A549 (cell line): ENCODE measurements at regions not wholly inside any gene's neighbourhood (a gene's known extent, or its start where the extent isn't known, plus 50 kb on each side); places are given as distances from the start of the nearest gene placed in this dataset.

Experiments used
- ATAC-seq, 2 experiments: fragments of 200-7000 bp in 1 of 2; fragments of >200 bp in 1 of 2; cut with Nextera tagmentation in 1 of 2; cut with Tn5 transposase in 1 of 2; 3 replicates each; pipeline versions ENCODE4 v1.8.0 to v1.9.1; 2018 to 2020; ENCODE audit warnings: mild to moderate bottlenecking in 1 of 2, moderate library complexity in 1 of 2
- CTCF ChIA-PET: fragments of 300-600 bp; sonication (Branson Sonifier 250); formaldehyde crosslinking; extraction: SDS; loops from one replicate; lab custom pipeline; 2021; ENCODE audit warnings: antibody characterized with exemption, inconsistent platforms; lab: Yijun Ruan, JAX
- POLR2A ChIA-PET: fragments of 350-600 bp; formaldehyde crosslinking; extraction: SDS; loops from one replicate; lab custom pipeline; 2021; ENCODE audit warnings: antibody characterized with exemption, inconsistent platforms; lab: Yijun Ruan, JAX
- DNase-seq, 2 experiments: peaks; one replicate each; pipeline versions ENCODE4 v3.0.0 to v3.0.0-alpha.2; 2011 to 2016; ENCODE audit warnings: low read depth in 1 of 2, low spot score in 1 of 2
- FAIRE-seq: peaks from 2 replicates; lab custom pipeline; 2011; peaks lifted over from hg19 to GRCh38; lab: Jason Lieb, UNC
- H3K27ac ChIP-seq, 2 experiments: fragments of >200 bp; sonication (Bioruptor Twin); formaldehyde crosslinking; 3 replicates each; pipeline ENCODE4 v1.5.1; 2016 to 2017
- H3K4me1 ChIP-seq: fragments of >200 bp; sonication (Bioruptor Twin); formaldehyde crosslinking; 3 replicates; pipeline ENCODE4 v1.6.1; 2016
- H3K4me2 ChIP-seq: fragments of >200 bp; sonication (Bioruptor Twin); formaldehyde crosslinking; 3 replicates; pipeline ENCODE4 v1.6.1; 2016
- H3K4me3 ChIP-seq: fragments of >200 bp; sonication (Bioruptor Twin); formaldehyde crosslinking; 3 replicates; pipeline ENCODE4 v1.5.1; 2016
- H3K9me3 ChIP-seq: fragments of >200 bp; sonication (Bioruptor Twin); formaldehyde crosslinking; 3 replicates; pipeline ENCODE4 v1.6.1; 2016
- BHLHE40 ChIP-seq: IDR thresholded peaks from 2 replicates; pipeline ENCODE4 v1.6.1; 2012; ENCODE audit warnings: low read depth, low read length, inconsistent platforms
- CHD2 ChIP-seq: fragments of 150-350 bp; IDR thresholded peaks from 2 replicates; pipeline ENCODE4 v1.6.1; 2014; ENCODE audit warnings: low read length; ENCODE audit not compliant: partially characterized antibody
- CTCF ChIP-seq: fragments of >200 bp; sonication (Bioruptor Twin); formaldehyde crosslinking; IDR thresholded peaks from 3 replicates; pipeline ENCODE4 v1.5.1; 2016
- EHMT2 ChIP-seq: fragments of 200-600 bp; sonication (generic); IDR thresholded peaks from 2 replicates; pipeline ENCODE4 v1.6.1; 2016; ENCODE audit warnings: antibody characterized with exemption, low read depth, mild to moderate bottlenecking, moderate library complexity
- ESRRA ChIP-seq: fragments of 150-350 bp; IDR thresholded peaks from 2 replicates; pipeline ENCODE4 v1.6.1; 2014; ENCODE audit warnings: mild to moderate bottlenecking, low read length, borderline replicate concordance
- FOSL2 ChIP-seq, 2 experiments: fragments of 450-650 bp in 1 of 2; fragments of >200 bp in 1 of 2; sonication (Bioruptor Twin) in 1 of 2; formaldehyde crosslinking; IDR thresholded peaks; 2 replicates each; pipeline versions ENCODE4 v1.5.0 to v1.6.1; 2016 to 2020; ENCODE audit warnings: mild to moderate bottlenecking in 1 of 2, moderate library complexity in 1 of 2
- HDAC2 ChIP-seq: fragments of 200-600 bp; sonication (generic); IDR thresholded peaks from 2 replicates; pipeline ENCODE4 v1.6.1; 2016
- HMGXB4 ChIP-seq: fragments of 250-450 bp; sonication (Bioruptor Pico); IDR thresholded peaks from 2 replicates; pipeline ENCODE4 v1.5.0; 2021; ENCODE audit warnings: mild to moderate bottlenecking, moderate library complexity, borderline replicate concordance
- HOXB13 ChIP-seq: fragments of 250-450 bp; sonication (Bioruptor Pico); IDR thresholded peaks from 2 replicates; pipeline ENCODE4 v1.5.0; 2020; ENCODE audit warnings: low read depth, mild to moderate bottlenecking, moderate library complexity
- HOXB5 ChIP-seq: fragments of 250-450 bp; sonication (Bioruptor Pico); IDR thresholded peaks from 2 replicates; pipeline ENCODE4 v1.5.0; 2020; ENCODE audit warnings: mild to moderate bottlenecking, moderate library complexity
- KDM1A ChIP-seq: fragments of 200-600 bp; sonication (generic); IDR thresholded peaks from 2 replicates; pipeline ENCODE4 v1.6.1; 2016; ENCODE audit warnings: low read depth, mild to moderate bottlenecking
- MAFK ChIP-seq: fragments of 450-650 bp; IDR thresholded peaks from 2 replicates; pipeline ENCODE4 v1.6.1; 2014; ENCODE audit not compliant: partially characterized antibody
- MAX ChIP-seq: IDR thresholded peaks from 2 replicates; pipeline ENCODE4 v1.6.1; 2012
- MAZ ChIP-seq: fragments of 150-350 bp; IDR thresholded peaks from 2 replicates; pipeline ENCODE4 v1.6.1; 2014; ENCODE audit warnings: antibody characterized with exemption, low read depth, low read length, borderline replicate concordance
- RAD21 ChIP-seq, 2 experiments: fragments of >200 bp in 1 of 2; sonication (Bioruptor Twin) in 1 of 2; formaldehyde crosslinking in 1 of 2; IDR thresholded peaks in 1 of 2; conservative IDR thresholded peaks in 1 of 2; 2 replicates in 1 of 2; 3 replicates in 1 of 2; pipeline ENCODE4 v1.6.1; 2012 to 2018; ENCODE audit warnings: inconsistent platforms in 1 of 2
- RFX5 ChIP-seq: fragments of 450-650 bp; IDR thresholded peaks from 2 replicates; pipeline ENCODE4 v1.7.1; 2014; ENCODE audit warnings: antibody characterized with exemption, mild to moderate bottlenecking, moderate library complexity
- SMC3 ChIP-seq: fragments of >200 bp; sonication (Bioruptor Twin); formaldehyde crosslinking; IDR thresholded peaks from 3 replicates; pipeline ENCODE4 v1.6.1; 2018; ENCODE audit warnings: inconsistent platforms
- TFCP2L1 ChIP-seq: fragments of 250-450 bp; sonication (Bioruptor Pico); IDR thresholded peaks from 2 replicates; pipeline ENCODE4 v1.5.0; 2021; ENCODE audit warnings: mild to moderate bottlenecking
- TP53 ChIP-seq: fragments of 250-450 bp; sonication (Bioruptor Pico); IDR thresholded peaks from 2 replicates; pipeline ENCODE4 v1.5.0; 2021; ENCODE audit warnings: mild to moderate bottlenecking, moderate library complexity
- USF2 ChIP-seq: fragments of 450-650 bp; IDR thresholded peaks from 2 replicates; pipeline ENCODE4 v1.6.1; 2014; ENCODE audit warnings: antibody characterized with exemption
- ZC3H11A ChIP-seq: fragments of 450-650 bp; IDR thresholded peaks from 2 replicates; pipeline ENCODE4 v1.6.1; 2014; ENCODE audit warnings: antibody characterized with exemption, mild to moderate bottlenecking
- ZSCAN20 ChIP-seq: fragments of 250-450 bp; sonication (Bioruptor Pico); IDR thresholded peaks from 2 replicates; pipeline ENCODE4 v1.8.0; 2022; ENCODE audit warnings: mild to moderate bottlenecking, moderate library complexity
- WGBS: methylation state at CpG from one replicate; pipeline ENCODE4 v1.1.6; 2017; ENCODE audit errors: missing lambda C conversion rate; 5-methylcytosine and 5-hydroxymethylcytosine counted together

DNA sequence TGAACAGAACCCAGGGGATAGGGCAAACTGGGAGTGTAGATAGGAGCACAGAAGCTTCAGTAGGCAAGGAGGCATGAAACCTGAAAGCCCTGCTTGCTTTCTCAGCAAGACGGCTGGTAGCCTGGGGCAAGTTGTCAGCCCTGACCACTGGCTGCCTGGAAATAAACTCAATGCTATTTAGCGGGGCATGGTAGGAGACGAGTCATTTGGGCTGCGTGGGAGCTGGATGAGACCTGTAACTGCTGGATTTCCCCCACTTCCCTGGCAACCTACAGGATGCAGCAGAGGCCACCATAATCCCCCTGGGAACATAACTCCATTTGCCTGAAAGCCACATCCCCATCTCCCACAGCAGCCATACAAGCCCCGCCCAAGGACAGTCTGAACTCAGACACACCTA, 332.6 kb upstream of the TBX18 start:
- no peaks in the 10 kb centered on the region; the same call in 2 of the 3 replicates for H3K9me3 ChIP-seq
- no peaks in the 10 kb centered on the region for H3K4me1 ChIP-seq
- FAIRE-seq (no peak), DNase-seq (no peak)
- ChIA-PET CTCF (no interaction called here), POLR2A (no interaction called here)
- WGBS, result 55% methylated on average over 4 of the region's 5 CpGs
- no peak overlapping the region for H3K4me2 ChIP-seq
- no peak overlapping the region for H3K4me3 ChIP-seq
- TF ChIP-seq CTCF, result no peak
- TF ChIP-seq FOSL2 (IDR thresholded peaks at IDR 0.05), result no peak
- no peak for TF ChIP-seq FOSL2 (CRISPR knock-in tag; IDR thresholded peaks at IDR 0.05)
- no peak for TF ChIP-seq MAFK
- no peak for TF ChIP-seq RAD21 (conservative IDR thresholded peaks at IDR 0.05 in 1 of 2, IDR thresholded peaks at IDR 0.05 in 1 of 2)
- no peak for TF ChIP-seq HMGXB4 (CRISPR knock-in tag)
- TF ChIP-seq BHLHE40, result no peak
- TF ChIP-seq ZSCAN20 (CRISPR knock-in tag), result no peak
- no peak for TF ChIP-seq CHD2
- TF ChIP-seq KDM1A, result no peak
- TF ChIP-seq ESRRA, result no peak
- TF ChIP-seq HOXB13, result no peak
- no peak for TF ChIP-seq TFCP2L1 (CRISPR knock-in tag)
- TF ChIP-seq TP53 (CRISPR knock-in tag), result no peak
- no peak for TF ChIP-seq ZC3H11A
- TF ChIP-seq USF2, result no peak
- TF ChIP-seq EHMT2, result no peak
- no peak for TF ChIP-seq SMC3
- no peak for TF ChIP-seq RFX5
- no peak for TF ChIP-seq MAX
- no peak for TF ChIP-seq MAZ
- TF ChIP-seq, all 56 proteins: peak for 0
- no peak for ATAC-seq
- no peak overlapping the region for H3K27ac ChIP-seq

DNA sequence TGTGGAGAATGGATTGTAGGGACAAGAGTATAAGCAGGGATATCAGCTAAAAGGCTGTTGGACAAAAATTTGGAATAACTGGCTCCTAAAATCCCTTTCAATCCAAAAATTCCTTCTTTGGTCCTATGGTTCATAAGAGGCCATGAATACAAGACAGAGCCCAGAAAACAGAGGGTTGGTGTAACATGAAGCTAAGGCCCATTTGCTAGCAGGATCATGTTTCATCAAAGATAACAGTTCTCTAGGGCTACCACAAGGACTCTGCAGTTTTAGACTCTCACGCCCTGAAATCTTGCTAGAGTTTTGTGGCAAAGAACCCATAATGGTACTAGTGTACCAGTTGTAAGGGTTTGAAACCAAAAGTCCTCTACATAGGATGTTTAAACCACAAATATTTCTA, 327.8 kb upstream of the TBX18 start:
- Histone ChIP-seq H3K4me1 (no peaks in the 10 kb centered on the region), H3K9me3 (no peaks in the 10 kb centered on the region), H3K27ac (no peak overlapping the region), H3K4me3 (no peak overlapping the region), H3K4me2 (no peak overlapping the region)
- ATAC-seq (no peak), DNase-seq (no peak), FAIRE-seq (no peak)
- 65% methylated on average over 1 of the region's 1 CpG for WGBS
- ChIA-PET POLR2A (no interaction called here), CTCF (no interaction called here)
- TF ChIP-seq HOXB5 (no peak), MAX (no peak), TFCP2L1 (CRISPR knock-in tag) (no peak), HDAC2 (no peak)
